HG02759 (cell line): ENCODE measurements at regions not wholly inside any gene's neighbourhood (a gene's known extent, or its start where the extent isn't known, plus 50 kb on each side); places are given as distances from the start of the nearest gene placed in this dataset.
A peak's percentile ranks its signal among the peaks of the same experiment; 100 is the strongest.

Experiments
- ATAC-seq: cut with Tn5 transposase; IDR thresholded peaks from one replicate; pipeline ENCODE4 v1.9.1; 2021; ENCODE audit warnings: mild to moderate bottlenecking, moderate library complexity; ENCODE audit not compliant: unreplicated experiment

GRCh38 chr7:47221826-47222225 lies 360.1 kb downstream of the TNS3 start:
- no peak for ATAC-seq

- ATAC-seq, result no peak
Measured at GRCh38 chr7:47218378-47219176, 363.3 kb downstream of the TNS3 start.

- ATAC-seq, result no peak
Measured at GRCh38 chr7:47217570-47218360, 364.1 kb downstream of the TNS3 start.

DNA sequence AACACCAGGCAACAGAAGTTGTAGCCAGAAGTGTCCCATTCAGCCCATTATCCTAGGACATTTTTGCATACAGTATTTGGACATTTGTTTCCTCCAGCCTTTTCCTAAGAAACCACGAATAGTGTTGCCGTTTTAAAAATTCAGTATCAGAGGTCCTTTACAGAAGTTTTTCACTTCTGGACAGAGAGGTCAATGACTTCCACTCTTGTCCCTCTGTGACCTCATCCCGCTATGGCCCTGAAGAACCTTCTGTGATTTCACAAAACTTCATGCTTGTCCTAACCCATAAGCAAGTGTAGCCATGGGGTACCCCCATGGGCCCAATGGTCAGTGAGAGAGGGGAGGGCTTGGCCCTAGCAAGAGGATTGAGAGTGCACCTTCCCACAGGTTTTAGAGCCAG lies 364.8 kb downstream of the TNS3 start:
- ATAC-seq, result no peak

GRCh38 chr7:47216439-47216838 lies 365.5 kb downstream of the TNS3 start:
- ATAC-seq, result no peak

GRCh38 chr7:47215640-47216039 lies 366.3 kb downstream of the TNS3 start:
- ATAC-seq, result no peak

- no peak for ATAC-seq
Measured at GRCh38 chr7:47215049-47215448, 366.9 kb downstream of the TNS3 start.

DNA sequence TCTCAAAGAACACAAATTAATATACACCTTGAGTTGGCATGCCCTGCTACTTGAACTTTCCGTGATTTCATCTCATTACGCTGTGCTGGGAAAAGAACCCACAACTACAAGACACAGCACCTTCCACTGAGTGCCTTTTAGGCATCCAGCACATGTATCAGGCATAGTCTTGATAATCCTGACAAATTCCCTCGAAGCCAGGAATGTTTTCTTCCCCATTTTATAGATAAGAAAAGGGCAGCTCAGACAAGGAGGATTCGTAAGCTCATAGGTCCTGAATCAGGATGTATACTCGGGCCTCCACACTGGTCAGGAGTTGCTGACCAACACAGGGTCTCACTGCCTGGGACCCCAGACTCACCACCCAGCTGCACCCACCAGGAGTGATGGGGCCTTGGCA lies 368.6 kb downstream of the TNS3 start:
- ATAC-seq, result no peak

- ATAC-seq, result peak; percentile 91
Measured at GRCh38 chr7:47211519-47211973, 370.4 kb downstream of the TNS3 start.

DNA sequence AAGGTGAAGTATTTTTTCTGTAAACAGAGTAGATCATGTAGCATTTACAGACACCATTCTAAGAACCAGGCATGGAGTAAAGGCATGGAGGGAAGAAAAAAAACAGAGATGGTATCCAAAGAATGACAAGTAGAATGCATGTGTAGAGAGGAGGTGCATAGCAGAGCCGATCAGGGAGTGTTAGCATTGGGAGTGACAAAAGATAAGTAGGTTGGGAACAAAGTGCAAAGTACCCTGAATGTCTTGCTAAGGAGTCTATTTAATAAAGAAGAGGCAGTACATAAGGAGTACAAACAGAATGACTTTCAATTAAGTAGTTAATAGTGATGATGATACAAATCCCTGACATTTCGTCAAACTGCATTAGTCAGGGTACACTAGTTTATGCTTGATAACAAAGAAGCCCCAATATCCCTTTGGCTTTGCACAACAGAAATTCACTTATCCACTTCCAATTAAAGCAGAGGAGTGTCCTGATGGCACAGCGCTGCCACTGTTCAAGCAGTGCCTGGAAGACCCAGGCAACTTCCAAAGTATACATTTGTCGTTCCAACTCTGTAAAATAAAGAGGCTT lies 371.5 kb downstream of the TNS3 start:
- no peak for ATAC-seq

DNA sequence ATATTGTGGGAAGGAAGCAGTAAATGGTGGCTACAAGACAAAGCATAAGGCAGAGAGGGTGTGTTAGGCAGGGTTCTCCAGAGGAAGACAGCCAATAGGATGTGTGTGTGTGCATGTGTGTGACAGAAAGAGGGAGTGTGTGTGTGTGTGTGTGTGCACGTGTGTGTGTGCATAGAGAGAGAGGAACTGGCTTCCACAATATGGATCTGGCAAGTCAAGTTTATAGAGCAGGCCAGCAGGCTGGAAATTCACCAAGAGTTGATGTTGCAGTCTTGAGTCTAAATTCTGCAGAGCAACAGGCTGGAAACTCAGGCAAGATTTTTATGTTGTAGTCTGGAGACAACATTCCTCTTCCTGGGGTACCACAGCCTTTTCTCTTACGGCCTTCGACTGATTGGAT lies 374.0 kb downstream of the TNS3 start:
- no peak for ATAC-seq

DNA sequence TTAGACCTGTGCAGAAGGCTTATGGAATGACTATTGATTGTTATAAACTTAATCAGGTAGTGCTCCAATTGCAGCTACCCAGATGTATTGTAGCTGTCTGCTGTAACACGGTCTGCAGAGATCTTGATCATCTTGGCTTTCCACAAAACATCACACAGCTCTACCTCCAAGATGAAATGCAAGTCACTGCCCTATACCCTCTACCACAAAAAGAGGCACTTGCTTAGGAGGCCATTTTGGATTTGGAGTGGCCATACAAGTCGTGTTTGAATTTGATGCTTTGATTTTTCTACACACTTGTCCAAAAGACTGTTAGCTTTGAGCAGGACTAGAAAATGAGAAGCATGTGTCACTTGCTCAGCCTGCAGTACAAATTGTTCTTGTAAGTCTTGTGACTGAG lies 377.2 kb downstream of the TNS3 start:
- ATAC-seq, result no peak

GRCh38 chr7:47202146-47202783 lies 379.6 kb downstream of the TNS3 start:
- no peak for ATAC-seq

DNA sequence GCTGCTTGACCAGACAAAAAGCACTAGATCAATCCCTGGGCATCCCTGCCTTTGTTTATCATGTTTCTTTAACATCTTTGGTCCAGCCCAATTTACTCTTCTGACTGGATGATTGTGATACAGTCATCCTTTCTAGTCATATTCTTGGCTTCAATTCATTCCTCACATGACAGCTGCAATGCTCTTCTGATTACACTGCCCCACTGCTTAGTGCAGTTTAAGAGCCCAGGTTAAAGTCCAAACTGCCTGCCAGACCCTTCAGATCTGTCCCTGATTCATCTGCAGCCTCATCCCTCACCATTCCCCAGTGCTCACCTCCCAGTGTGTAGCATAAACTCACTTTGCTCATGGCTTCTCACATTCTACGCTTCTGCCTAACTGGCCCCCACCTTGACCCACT lies 383.8 kb downstream of the TNS3 start:
- ATAC-seq, result no peak

- ATAC-seq, result no peak
Measured at GRCh38 chr7:47197486-47197885, 384.4 kb downstream of the TNS3 start.

- ATAC-seq, result no peak
Measured at GRCh38 chr7:47196737-47197136, 385.2 kb downstream of the TNS3 start.

DNA sequence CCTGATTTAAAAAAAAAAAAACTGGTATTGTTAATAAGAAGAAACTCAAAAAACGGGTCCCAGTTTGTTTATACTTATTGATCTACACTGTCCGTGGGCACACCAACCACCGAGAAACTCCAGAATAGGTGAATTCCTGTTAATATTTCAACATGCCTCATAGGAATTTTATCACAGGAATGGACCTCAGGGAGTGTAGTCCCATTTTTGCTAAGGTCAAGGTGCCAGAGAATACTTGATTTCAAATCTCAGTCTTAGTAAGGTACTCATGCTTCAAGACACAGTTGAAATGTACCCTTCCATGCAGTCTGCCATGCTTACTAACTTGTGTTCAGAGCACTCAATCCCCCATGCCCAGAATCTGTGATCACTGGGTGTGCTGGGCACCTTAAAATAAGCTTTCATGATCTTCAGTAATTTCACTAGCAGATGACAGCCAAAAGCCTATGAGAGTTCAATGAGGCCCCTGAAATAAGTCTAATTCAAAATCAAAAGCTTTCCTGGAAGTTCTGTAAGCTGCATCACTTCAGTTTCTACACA lies 385.7 kb downstream of the TNS3 start:
- no peak for ATAC-seq

DNA sequence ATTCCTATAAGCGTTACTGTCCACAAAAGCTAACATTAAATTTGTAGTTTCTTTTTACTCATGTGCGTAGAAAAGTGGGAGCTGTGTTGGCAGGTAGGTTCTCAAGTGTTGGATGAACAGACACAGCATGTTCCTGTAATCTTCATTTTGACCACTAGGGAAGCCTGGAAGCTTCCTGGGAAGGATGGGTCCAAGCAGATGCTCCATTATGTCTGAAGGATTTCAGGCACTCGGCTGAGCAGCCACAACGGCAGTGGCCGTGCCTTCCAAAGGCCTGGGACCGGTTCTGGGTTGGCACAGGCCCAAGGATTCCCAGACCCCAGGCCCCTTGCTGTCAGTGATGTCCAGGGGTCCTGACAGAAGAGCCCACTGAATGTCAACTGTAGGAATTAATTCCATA lies 386.3 kb downstream of the TNS3 start:
- ATAC-seq, result no peak

DNA sequence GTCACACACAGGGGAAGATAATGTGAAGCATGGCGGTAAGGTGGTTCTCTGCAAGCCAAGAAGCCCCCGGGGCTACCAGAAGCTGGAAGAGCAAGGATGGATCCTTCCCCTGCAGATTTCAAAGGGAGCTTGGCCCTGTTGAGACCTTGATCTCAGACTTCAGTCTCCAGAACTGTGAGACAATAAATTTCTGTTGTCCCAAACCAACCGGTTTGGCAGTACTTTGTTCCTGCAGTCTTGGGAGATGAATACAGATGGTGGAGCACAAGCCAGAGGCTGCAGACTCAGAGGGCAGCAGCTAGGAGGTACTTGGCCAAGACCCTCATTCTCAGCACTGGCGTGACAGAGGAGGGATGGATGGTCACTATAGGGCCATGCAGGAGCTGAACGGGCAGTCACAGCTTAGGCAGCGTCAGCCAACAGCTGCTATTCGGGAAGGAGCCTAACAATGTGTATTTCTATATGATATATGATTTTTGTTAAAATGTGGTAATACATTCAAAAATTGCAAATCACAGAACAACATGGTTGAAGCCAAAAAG lies 387.3 kb downstream of the TNS3 start:
- ATAC-seq, result no peak

DNA sequence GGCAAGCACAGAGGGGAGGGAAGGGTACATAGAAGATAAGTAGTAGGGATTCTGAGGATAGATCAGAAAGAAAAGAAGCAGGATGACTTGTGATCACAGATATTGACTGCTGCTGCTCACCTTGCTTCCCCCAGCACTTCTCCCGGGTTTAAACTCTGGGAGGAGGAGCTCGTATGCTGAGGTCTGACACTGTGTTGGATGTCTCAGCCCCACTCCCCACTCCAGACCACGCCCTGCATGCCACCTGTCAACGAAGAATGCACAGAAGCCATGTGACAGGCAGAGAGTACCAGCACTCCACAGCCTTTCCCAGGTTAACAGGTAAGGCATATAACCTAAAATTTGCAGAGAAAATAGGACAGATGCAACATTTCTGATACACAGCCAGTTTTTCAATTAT lies 388.9 kb downstream of the TNS3 start:
- ATAC-seq, result no peak

GRCh38 chr7:47191876-47192291 lies 390.0 kb downstream of the TNS3 start:
- ATAC-seq, result peak; percentile 56
